CD4-positive, alpha-beta T cell treated with Interleukin-17A for 1 hour (primary cell): ENCODE measurements at regions not wholly inside any gene's neighbourhood (a gene's known extent, or its start where the extent isn't known, plus 50 kb on each side); places are given as distances from the start of the nearest gene placed in this dataset.
"Not testable (repeated sequence)": the region's sequence is repeated elsewhere in the genome, so short reads cannot be mapped to it uniquely, and the experiment has no call there.

Source experiments
- DNase-seq: peaks from one replicate; pipeline ENCODE4 v3.0.0-alpha.2; 2020

- DNase-seq = not testable (repeated sequence)
Measured at GRCh38 chr16:21361612-21362227, 83.6 kb upstream of the CRYM start.

GRCh38 chr16:21361045-21361444 lies 83.0 kb upstream of the CRYM start:
- DNase-seq = not testable (repeated sequence)

DNA sequence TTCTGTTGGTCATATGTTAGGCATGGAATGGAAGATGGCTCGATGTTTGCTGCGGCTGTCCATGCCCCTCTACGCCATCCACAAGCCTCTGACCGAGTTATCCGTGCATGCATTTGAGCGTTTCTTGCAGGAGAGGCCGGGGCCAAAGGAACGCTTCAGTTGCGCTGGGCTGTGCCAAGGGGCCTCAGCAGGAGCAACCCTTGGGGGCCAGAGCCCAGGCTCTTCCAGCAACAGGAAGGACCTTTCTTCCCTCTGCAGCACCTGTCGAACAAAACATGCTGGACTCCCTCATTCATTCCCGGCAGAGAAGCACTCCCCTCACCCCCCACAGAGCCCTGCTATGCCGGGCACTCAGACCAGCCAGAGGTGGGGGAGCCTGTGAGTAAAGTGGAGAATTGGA lies 81.4 kb upstream of the CRYM start:
- DNase-seq = not testable (repeated sequence)

DNA sequence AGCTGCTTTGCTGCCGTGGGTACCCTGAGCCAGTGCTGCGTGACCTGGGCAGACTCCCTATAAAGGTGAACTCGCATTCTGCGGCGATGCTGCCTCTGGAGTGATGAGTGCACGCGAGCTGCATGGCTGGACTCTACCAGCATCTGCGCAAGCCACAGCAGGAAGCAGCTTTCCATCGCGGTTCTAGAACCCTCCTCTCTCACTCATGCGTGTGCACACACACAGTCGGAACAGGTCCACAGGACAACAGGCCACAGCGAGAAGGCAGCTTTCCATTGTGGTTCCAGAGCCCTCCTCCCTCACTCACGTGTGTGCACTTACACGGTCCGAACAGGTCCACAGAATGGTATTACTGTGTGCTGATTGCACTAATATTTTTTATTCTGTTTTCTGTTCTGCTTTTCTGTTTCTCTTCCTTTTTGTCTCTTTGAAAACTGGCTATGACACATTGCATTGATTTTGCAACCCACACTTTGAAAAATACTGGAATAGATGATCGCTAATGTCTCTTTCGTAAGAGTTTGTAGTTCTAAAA lies 80.2 kb upstream of the CRYM start:
- DNase-seq = peak; percentile 13

- DNase-seq = not testable (repeated sequence)
Measured at GRCh38 chr16:21356308-21356707, 78.2 kb upstream of the CRYM start.

DNA sequence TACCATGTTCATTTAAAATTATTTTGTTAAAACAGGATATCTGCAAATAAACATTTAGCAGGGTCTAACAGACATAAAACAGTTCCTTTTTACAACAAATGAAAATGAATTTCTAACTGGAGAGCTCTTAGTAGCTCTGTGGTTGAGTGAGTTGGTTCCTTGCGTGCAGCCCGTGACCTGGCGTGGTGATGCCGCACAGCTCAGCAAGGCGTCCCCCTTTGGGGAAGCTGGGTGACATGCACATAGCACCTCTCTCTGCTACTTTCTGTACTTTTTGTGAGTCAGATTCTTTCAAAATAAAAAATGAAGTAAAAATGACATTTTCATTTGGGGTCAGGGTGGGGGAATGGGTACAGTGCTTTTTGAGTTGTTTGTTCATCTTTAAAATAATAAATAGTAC lies 73.3 kb upstream of the CRYM start:
- not testable (repeated sequence) for DNase-seq

DNA sequence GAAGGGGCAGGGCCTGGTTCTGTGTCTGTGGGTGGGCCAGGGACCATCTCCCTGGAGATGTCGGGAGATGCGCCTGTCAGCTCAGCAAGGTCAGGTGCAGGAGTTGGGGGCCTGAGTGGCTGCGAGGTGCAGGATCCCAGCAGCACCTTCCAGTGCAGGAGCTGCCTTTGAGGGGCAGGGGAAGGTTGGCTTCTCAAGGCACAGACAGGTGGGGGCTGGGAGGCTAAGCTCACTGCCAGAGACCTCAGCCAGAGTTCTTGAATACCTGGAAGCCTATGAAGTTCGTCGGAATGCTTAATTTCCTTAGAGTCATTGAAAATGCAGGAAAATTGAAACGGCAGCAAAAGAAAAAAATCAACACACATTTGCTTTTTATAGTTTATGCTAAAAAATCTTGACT lies 72.8 kb upstream of the CRYM start:
- not testable (repeated sequence) for DNase-seq

- not testable (repeated sequence) for DNase-seq
Measured at GRCh38 chr16:21349336-21349735, 71.2 kb upstream of the CRYM start.

- DNase-seq = not testable (repeated sequence)
Measured at GRCh38 chr16:21348815-21349214, 70.7 kb upstream of the CRYM start.

- DNase-seq = not testable (repeated sequence)
Measured at GRCh38 chr16:21347538-21347937, 69.4 kb upstream of the CRYM start.

DNA sequence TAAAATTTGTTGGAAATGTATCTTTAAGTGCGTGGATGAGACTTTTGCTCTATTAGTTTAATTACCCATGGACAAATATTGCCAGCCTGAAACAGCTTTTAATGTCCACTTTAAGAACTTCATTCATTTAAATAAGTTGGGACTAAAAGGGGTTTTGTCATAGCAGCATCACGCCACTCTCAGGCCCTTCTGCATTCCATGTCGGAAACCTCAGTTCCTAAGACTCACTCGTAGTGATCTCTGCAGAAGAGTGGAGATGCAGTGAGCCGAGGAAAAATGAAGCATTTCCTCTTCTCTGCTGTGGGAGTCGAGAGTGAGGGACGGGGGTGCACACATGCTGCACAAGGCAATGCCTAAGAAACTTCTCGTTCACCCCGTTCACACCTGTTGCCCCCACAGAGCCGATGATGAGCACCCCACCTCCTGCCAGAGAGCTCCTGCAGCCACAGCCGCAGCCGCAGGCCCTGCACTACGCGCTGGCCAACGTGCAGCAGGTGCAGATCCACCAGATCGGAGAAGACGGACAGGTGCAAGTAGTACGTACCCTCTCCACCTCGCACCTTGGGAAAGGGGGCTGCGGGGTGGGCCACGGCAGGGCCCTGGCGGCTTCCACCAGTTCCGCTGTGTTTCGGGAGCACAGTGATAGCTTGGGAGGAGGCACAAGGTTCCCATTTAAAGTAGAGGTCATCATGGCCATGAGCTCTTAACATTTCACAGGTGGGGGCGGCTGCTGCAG lies 68.8 kb upstream of the CRYM start:
- DNase-seq = not testable (repeated sequence)

DNA sequence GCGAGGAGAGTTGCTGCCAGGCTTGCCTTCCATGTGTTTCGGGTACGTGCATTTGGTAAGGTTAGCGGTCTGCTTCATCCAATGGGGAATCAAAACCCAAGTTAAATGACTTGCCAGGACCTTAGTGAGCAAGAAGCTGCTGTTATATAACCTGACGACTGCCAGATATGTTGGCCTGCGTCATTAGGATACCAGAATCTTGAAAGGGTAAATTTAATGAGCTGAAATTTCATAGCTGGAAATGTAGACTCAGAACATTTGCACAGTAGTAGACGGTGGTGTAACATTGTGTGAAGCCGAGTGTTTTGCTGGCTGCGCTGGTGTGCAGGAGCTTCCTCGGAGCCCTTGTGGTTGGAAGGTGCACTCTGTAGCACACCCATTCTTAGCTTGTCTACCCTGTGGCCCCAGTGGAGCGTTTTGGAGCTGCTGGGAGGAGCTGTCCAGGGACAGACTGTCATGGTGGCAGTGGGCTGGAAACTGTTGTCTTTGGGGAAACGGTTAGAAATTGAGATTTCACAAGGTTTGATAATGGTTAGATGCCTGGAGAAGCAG lies 66.3 kb upstream of the CRYM start:
- DNase-seq = not testable (repeated sequence)

- DNase-seq = no peak
Measured at GRCh38 chr16:21341101-21341500, 63.0 kb upstream of the CRYM start.

GRCh38 chr16:21339941-21340340 lies 61.9 kb upstream of the CRYM start:
- no peak for DNase-seq

- DNase-seq = no peak
Measured at GRCh38 chr16:21339269-21339641, 61.2 kb upstream of the CRYM start.

- DNase-seq = no peak
Measured at GRCh38 chr16:21338537-21339268, 60.6 kb upstream of the CRYM start.

DNA sequence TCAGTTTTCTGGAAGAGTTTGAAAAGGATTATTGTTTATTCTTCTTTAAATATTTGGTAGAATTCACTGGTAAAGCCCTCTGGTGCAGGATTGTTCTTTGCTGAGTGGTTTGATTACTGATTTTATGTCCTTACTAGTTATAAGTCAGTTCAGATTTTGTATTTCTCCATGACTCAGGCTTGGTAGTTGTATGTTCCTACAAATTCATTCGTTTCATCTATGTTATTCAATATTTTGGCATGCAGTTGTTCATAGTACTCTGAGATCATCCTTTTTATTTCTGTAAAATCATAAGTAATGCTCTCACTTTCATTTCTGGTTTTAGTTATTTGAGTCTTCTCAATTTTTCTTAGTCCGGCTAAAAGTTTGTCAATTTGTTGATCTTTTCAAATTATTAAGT lies 58.1 kb upstream of the CRYM start:
- no peak for DNase-seq

DNA sequence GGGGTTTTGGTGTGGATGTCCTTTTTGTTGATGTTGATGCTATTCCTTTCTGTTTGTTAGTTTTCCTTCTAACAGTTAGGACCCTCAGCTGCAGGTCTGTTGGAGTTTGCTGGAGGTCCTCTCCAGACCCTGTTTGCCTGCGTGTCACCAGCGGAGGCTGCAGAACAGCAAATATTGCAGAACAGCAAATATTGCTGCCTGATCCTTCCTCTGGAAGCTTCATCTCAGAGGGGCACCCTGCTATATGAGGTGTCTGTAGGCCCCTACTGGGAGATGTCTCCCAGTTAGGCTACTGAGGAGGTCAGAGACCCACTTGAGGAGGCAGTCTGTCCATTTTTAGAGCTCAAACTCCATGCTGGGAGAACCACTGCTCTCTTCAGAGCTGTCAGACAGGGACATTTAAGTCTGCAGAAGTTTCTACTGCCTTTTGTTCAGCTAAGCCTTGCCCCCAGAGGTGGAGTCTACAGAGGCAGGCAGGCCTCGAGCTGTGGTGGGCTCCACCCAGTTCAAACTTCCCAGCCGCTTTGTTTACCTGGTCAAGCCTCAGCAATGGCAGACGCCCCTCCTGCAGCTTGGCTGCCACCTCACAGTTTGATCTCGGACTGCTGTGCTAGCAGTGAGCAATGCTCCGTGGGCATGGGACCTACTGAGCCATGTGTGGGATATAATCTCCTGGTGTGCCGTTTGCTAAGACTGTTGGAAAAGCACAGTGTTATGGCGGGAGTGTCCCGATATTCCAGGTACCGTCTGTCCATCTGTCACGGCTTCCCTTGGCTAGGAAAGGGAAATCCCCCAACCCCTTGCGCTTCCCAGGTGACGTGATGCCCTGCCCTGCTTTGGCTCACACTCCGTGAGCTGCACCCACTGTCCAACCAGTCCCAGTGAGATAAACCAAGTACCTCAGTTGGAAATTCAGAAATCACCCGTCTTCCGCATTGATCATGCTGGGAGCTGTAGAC lies 56.4 kb upstream of the CRYM start:
- DNase-seq = not testable (repeated sequence)

DNA sequence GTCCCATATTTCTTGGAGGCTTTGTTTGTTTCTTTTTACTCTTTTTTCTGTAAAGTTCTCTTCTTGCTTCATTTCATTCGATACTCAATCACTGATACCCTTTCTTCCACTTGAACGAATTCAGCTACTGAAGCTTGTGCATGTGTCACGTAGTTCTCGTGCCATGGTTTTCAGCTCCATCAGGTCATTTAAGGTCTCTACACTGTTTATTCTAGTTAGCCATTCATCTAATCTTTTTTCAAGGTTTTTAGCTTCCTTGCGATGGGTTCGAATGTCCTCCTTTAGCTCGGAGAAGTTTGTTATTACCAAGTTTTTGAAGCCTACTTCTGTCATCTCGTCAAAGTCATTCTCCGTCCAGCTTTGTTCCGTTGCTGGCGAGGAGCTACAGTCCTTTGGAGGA lies 55.6 kb upstream of the CRYM start:
- DNase-seq = not testable (repeated sequence)
